ENCODE measurements at regions not wholly inside any gene's neighbourhood (a gene's known extent, or its start where the extent isn't known, plus 50 kb on each side); places are given as distances from the start of the nearest gene placed in this dataset.

- no peak for TF ChIP-seq POLR2A (IDR thresholded peaks at IDR 0.05)
- TF ChIP-seq, protein P1, sequence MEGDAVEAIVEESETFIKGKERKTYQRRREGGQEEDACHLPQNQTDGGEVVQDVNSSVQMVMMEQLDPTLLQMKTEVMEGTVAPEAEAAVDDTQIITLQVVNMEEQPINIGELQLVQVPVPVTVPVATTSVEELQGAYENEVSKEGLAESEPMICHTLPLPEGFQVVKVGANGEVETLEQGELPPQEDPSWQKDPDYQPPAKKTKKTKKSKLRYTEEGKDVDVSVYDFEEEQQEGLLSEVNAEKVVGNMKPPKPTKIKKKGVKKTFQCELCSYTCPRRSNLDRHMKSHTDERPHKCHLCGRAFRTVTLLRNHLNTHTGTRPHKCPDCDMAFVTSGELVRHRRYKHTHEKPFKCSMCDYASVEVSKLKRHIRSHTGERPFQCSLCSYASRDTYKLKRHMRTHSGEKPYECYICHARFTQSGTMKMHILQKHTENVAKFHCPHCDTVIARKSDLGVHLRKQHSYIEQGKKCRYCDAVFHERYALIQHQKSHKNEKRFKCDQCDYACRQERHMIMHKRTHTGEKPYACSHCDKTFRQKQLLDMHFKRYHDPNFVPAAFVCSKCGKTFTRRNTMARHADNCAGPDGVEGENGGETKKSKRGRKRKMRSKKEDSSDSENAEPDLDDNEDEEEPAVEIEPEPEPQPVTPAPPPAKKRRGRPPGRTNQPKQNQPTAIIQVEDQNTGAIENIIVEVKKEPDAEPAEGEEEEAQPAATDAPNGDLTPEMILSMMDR (IDR thresholded peaks at IDR 0.05): no peak
- no peak for TF ChIP-seq EP300 (IDR thresholded peaks at IDR 0.05)
- peaks cover 0 to 3% (median 0%) of the 10 kb centered on the region in 4 donors for H3K9me3 ChIP-seq
- 85 to 86% methylated on average over 1 of the region's 1 CpG for WGBS, 2 donors
- H3K4me1 ChIP-seq: no peaks in the 10 kb centered on the region
- H3K4me3 ChIP-seq: no peak overlapping the region
- H3K27me3 ChIP-seq: no peaks in the 10 kb centered on the region
- H3K36me3 ChIP-seq: no peaks in the 10 kb centered on the region
- no peak for DNase-seq (ENCODE audit: low spot score in 2 of 2)
- H3K27ac ChIP-seq: no peak overlapping the region
Observed at GRCh38 chr17:54063639-54064038, 240.9 kb downstream of the KIF2B start.

DNA sequence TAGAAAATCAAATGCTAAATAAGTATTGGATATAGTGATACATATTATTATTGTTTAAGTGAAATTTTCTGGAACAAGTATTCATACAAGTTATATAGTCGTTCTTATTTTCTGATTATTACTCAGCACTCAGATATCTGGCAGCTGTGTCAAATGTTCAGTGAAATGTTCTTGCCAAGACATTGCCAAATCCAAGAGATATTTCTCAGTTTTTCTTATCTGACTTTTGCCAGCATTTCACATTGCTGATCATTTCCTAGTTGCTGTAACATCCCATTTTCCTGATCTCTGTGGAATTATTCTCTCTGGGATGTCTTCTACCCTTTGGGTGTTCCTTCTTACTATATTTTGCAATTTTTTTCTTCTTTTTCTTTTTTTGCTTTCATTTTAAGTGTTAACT, 262.3 kb downstream of the KIF2B start:
- DNase-seq (ENCODE audit: low spot score in 2 of 2): no peak
- Histone ChIP-seq H3K27me3 (no peaks in the 10 kb centered on the region), H3K9me3 (no peaks in the 10 kb centered on the region), H3K4me3 (no peak overlapping the region), H3K4me1 (no peaks in the 10 kb centered on the region), H3K36me3 (no peaks in the 10 kb centered on the region), H3K27ac (no peak overlapping the region)
- TF ChIP-seq, protein P1 (IDR thresholded peaks at IDR 0.05): no peak
- TF ChIP-seq POLR2A (IDR thresholded peaks at IDR 0.05) (no peak), EP300 (IDR thresholded peaks at IDR 0.05) (no peak)
- WGBS, 2 donors: 37 to 56% methylated on average over 1 of the region's 1 CpG

GRCh38 chr17:54085934-54086333, 263.2 kb downstream of the KIF2B start:
- TF ChIP-seq EP300 (IDR thresholded peaks at IDR 0.05) (no peak), POLR2A (IDR thresholded peaks at IDR 0.05) (no peak)
- TF ChIP-seq, protein P1 (IDR thresholded peaks at IDR 0.05): no peak

DNA sequence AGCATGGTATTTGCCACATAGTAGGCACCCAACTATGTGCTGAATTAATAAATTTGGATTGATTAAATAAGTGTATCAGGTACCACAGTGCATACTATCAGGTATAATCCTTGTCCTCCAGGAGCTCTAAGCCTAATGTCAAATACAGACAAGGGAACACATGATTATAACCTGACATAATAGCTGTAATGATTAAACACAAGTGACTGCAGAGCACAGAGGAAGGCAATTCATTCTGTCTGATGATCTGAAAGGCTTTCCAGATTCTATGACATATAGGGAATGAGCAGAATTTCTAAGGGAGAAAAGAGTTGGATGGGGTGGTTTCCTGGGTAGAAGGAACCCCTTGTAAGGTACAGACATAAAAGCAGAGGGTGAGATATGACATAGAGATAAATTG, 273.5 kb downstream of the KIF2B start:
- TF ChIP-seq POLR2A (IDR thresholded peaks at IDR 0.05): no peak
- TF ChIP-seq EP300 (IDR thresholded peaks at IDR 0.05): no peak
- TF ChIP-seq, protein P1 (IDR thresholded peaks at IDR 0.05): no peak
- no peak for DNase-seq (ENCODE audit: low spot score in 2 of 2)

More at GRCh38 chr17:54085934-54086333, 263.2 kb downstream of the KIF2B start:
- Histone ChIP-seq H3K4me3 (no peak overlapping the region), H3K27me3 (no peaks in the 10 kb centered on the region), H3K4me1 (no peaks in the 10 kb centered on the region), H3K27ac (no peak overlapping the region), H3K36me3 (no peaks in the 10 kb centered on the region), H3K9me3 (no peaks in the 10 kb centered on the region)
- no peak for DNase-seq (ENCODE audit: low spot score in 2 of 2)
- 66 to 75% methylated on average over 3 of the region's 5 CpGs for WGBS, 2 donors

GRCh38 chr17:54099221-54099620, 276.5 kb downstream of the KIF2B start:
- H3K36me3 ChIP-seq: no peaks in the 10 kb centered on the region
- no peak for DNase-seq (ENCODE audit: low spot score in 2 of 2)
- no peak overlapping the region for H3K4me3 ChIP-seq
- H3K9me3 ChIP-seq: peaks cover 0 to 23% (median 6%) of the 10 kb centered on the region in 4 donors
- H3K4me1 ChIP-seq: no peaks in the 10 kb centered on the region
- TF ChIP-seq POLR2A (IDR thresholded peaks at IDR 0.05): no peak
- TF ChIP-seq EP300 (IDR thresholded peaks at IDR 0.05): no peak
- TF ChIP-seq, protein P1 (IDR thresholded peaks at IDR 0.05): no peak
- no peak overlapping the region for H3K27ac ChIP-seq
- no peaks in the 10 kb centered on the region for H3K27me3 ChIP-seq

More for the DNA sequence above, 273.5 kb downstream of the KIF2B start:
- H3K4me1 ChIP-seq: no peaks in the 10 kb centered on the region
- H3K36me3 ChIP-seq: no peaks in the 10 kb centered on the region
- no peak overlapping the region for H3K27ac ChIP-seq
- H3K27me3 ChIP-seq: no peaks in the 10 kb centered on the region
- no peak overlapping the region for H3K4me3 ChIP-seq
- no peaks in the 10 kb centered on the region for H3K9me3 ChIP-seq
